CD4-positive, alpha-beta T cell treated with Interleukin-12 subunit alpha and Interleukin-12 subunit beta, for 1 hour (primary cell): ENCODE measurements at regions not wholly inside any gene's neighbourhood (a gene's known extent, or its start where the extent isn't known, plus 50 kb on each side); places are given as distances from the start of the nearest gene placed in this dataset.

Experiments
- DNase-seq: peaks from one replicate; pipeline ENCODE4 v3.0.0-alpha.2; 2020

DNA sequence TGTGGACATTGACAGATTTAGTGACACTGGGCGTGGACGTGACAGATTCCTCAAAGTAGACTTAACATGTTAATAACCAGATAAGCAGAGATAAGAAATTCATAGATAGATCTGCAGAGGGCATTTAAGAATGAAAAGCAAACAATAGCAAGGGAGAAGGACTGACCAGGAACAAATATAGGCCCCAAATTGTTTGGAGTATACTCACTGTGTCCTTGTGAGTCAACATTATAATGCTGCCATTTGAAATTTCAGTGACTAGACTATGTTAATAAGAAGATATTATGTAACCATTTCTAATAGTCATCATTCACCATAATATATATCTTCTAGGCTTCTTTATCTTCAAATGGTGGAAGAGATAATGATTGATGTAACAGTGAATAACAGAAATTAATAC is 78.1 kb upstream of the SLC38A11 start:
- DNase-seq = no peak

DNA sequence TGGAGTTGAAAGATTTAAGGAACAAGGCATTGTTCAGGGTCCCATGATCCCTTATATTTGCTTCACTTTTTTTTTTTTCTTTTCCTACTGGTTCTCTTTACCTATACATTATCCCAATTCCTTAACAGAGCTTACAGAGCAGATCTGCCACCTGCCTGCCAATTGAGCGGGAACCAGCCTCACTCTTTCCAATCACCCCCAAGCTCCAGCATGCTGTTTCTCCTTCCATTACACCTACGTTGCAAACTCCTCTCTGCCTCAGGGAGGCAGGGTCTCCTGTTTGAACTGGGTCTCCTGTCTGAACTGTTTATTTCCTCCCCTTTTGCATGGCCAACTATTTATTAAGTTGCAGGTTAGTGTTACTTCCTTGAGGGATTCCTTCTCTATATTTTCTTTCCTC is 77.2 kb upstream of the SLC38A11 start:
- DNase-seq = no peak

DNA sequence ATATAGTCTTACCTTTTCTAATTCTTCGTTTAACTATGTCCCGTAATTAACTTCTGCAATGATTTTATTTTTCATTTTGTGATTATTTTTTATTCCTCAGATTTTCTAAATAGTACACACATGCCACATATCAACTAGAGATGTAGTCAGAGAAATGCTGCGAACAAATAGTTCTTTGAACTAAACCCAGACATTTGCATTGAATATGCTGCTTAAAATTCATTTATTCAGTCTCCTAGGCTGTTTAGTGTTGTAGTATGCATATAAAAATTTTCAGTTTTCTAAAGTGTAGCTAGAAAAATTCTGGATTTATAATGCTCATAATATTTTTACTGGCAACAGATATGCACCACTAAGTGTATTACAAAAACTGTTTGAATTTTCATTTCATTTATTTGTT is 68.9 kb upstream of the SLC38A11 start:
- no peak for DNase-seq

DNA sequence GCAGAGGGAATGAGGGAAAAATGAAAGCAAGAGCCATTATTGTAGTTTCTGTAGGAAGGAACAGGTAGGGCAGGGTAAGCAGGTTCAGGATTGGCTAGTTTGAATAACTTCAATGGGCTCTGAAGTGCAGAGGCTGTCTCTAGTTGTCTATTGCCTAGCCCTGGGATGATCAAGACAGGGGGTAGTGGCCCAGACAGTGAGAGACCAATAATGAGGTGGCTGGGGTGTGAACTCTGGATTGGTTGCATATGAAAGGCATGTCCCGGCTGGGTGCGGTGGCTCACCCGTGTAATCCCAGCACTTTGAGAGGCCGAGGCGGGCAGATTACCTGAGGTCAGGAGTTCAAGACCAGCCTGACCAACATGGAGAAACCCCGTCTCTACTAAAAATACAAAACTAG is 67.5 kb upstream of the SLC38A11 start:
- DNase-seq = no peak

DNA sequence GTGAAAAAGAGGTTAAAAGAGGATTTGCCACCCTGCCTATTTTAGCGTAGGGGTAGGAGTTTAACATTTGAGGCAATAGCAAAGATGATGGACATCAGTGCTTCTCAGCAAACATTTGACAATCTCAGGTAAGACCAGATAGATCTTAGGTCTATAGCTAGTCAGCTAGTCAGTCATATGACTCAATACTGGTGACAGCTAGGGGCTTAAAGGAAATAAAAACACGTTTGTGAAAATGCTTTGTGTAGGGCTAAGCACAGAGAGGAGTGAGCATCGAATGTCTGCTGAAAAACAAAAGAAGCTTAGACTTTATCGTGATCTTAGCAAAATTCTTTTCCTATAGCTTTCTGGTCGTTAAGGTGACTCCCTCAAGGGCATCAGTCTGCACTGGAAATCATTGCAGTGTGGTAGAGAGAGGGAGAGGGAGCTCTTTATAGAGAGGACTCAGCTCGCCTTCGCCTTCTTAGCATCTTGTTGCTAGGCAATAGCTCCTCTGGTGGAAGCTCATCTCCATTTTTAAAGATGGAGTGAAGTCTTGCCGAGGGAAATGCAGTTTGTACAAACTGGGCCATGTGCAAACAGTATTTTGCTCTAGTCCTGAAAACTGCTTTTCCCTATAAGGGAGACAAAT is 62.8 kb upstream of the SLC38A11 start:
- no peak for DNase-seq

DNA sequence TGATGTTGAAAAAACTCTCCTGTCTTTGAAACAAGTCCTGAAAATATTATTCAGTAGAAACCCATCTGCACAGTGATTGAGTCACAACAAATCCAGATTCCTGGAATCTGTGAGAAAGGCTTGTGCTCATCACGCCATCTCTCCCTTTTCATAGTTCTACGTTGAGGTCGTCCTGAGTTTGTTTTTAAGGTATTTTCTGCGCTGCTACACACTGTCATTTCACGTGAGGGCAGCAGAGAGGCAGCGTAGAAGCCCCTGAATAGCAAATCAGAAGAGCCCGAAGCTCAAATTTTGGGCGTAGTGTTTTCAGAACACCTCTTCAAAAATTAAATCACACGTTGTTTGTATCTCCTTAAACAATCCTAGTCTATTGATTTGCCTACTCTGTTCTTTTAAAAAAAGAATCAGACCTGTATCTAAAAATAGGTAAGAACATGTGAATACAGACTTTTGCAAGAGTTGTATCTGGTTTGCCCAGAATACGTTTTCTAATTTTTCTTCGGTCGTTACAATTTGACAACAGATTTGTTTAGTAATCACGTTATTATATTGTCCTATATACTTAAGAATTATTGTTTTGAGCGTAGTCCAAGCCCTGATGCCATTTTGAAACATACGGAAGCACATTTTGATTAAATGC is 61.6 kb upstream of the SLC38A11 start:
- peak; percentile 8 for DNase-seq

DNA sequence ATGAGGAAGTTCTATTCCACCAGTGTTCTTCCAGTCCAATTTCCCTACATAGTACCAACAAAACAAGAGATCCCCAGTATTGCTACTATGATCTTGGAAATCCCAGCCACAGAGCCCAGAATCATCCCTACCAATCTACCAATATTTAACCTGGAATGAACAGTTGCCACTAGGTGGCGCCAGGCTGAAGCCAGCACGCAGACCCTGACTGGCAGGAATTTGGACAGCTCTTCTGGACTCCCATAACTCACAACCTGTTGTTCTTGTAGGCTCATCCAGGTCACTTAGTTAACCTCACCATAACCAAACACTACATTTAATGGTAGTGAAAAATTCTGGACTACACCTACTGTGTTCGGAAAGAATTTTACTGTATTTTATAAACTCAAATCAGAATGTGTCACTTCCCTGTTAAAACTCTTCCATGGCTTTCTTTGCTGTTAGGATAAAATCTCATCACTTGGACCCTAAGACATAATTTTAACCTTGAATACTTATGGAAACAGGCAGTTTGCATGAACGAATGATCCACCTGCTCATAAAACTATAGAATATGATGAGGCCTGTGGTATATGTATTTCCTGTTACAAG is 59.8 kb upstream of the SLC38A11 start:
- DNase-seq = peak; percentile 40

DNA sequence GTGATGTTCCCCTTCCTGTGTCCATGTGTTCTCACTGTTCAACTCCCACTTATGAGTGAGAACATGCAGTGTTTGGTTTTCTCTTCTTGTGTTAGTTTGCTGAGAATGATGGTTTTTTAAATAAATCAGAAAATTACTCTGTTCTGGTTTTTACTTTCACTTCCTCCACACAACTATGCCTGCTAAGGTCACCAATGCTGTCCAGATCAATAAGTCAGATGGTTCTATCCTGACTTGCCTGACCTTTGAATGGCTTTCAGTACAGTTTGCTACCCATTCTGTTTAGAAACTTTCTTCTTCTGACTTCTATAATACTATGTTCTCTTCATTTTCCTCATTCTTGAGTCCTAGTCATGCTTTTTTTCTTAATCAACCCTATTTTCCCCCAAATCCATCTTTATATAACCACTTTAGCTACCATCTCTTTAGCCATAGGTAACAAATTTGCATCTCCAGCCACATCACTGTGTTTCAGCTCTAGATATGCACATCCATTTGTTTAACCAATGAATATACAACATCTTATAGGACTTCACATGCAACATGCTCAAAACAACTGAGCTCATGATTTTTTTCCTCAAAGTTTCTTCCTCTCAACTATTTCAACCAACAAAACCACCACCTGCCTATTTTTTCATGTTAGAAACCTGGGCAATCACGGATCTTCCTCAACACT is 58.8 kb upstream of the SLC38A11 start:
- DNase-seq = no peak

DNA sequence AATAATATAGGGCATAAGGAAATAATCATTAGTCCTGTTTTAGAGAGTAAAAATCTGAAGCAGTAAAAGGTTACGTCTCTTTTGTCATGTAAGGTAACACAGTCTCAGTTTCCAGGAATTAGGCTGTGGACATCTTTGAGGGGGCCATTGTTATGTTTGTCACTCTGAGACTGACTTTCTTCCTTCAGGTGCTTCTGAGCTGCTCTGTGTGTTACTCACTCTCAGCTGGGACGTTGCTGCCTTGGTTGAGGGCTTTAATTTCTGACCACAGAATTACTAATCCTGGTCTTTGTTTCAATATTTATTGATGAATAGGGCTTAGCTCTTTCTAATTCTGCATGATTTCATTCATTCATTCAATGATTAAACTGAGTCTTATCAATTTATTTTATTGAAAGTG is 55.9 kb upstream of the SLC38A11 start:
- DNase-seq = no peak

DNA sequence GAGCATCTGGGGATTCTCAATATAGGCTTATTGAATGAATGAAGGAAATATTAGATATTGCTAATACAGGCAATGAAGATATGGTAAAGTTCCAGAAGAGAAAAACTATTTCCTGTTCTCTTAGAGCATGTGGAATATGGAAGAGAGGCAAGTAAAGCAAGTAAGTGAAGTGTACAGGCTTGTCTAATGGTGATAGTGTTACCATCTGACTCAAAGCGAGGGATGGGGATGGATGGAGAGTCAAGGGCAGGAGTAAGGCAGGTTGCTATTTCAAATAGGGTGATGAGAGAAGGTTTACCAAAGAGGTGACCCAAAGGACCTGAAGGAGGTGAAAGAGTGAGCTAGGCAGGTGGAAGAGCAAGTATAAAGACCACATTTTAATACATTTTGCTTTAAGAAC is 55.2 kb upstream of the SLC38A11 start:
- DNase-seq = no peak

DNA sequence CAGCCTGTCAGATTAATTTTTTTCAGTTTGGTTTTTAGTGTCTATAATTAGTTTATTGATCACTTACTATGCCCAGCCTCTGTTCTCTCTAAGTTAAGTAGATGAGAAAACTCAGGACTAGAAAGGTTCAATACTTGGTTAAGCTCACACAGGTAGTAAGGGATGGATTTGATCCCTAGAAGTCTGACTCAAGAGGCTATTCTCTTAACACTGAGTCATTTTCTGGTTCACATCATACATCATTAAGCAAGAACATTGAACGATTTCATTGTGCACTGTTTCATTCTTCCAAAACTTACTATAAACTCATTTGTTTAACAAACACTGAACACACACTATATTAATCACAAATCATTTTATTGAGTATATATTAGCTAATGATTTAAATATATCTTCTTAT is 54.1 kb upstream of the SLC38A11 start:
- DNase-seq = no peak

DNA sequence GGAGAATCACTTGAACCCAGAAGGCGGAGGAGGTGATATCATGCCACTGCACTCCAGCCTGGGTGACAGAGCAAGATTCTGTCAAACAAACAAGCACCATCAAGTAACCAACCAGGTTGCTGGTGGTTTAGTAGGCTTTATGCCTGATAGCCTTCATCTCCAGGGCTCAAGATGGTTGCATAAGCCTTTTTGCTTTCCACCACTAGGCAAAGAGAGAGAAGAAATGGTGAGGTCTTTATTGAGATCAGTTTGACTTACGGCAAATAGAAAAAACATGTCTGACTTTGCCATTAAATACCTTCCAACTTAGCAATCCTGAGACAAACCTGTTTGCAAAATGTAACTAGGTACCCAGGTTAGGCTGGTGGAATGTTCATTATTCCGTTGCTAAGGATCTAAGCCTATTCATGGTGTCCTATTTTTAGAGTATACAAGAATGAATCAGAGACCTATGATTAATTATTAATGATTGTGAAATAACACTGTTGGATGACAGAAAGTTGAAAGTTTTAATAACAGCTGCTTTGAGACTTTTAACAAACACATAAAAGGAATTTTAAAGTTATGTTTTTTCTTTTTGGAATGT is 53.5 kb upstream of the SLC38A11 start:
- no peak for DNase-seq

DNA sequence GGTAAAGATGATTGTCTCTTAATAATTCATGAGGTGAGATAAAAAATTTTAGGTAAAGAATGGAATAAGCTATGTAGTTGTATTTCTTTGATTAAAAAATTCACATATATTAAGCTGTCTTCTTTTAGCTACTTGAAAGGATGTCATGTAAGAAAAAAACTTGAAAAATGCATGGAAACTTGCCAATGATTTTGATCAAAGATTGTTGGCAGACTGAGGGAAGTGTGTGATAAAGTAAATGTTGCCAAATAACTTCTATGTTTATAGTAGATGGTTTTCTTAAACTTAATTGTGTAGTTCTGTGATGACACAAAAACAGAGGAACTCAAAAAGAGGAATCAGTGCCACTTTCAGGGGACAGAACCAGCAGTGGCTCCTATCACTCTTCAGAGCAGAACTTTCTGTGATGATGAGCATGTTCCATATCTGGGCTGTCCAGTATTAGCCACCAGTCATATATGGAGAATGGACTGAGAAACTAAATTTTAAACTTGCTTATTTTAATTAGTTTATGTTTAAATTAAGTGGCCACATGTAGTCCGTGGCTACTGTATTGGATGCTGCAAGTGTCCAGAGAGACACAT is 51.9 kb upstream of the SLC38A11 start:
- DNase-seq = no peak
